GM12872 (cell line): ENCODE measurements at regions not wholly inside any gene's neighbourhood (a gene's known extent, or its start where the extent isn't known, plus 50 kb on each side); places are given as distances from the start of the nearest gene placed in this dataset.

Source experiments
- CTCF ChIP-seq: IDR thresholded peaks from 3 replicates; pipeline ENCODE4 v1.5.1; 2011; ENCODE audit warnings: low read depth, mild to moderate bottlenecking, low read length, moderate library complexity; ENCODE audit not compliant: insufficient read depth

- TF ChIP-seq CTCF, result peak; percentile 79
These were observed 68.5 kb downstream of the TMCO5A start for GRCh38 chr15:38002883-38003477.

GRCh38 chr15:38004218-38004861, 69.9 kb downstream of the TMCO5A start:
- TF ChIP-seq CTCF, result no peak

DNA sequence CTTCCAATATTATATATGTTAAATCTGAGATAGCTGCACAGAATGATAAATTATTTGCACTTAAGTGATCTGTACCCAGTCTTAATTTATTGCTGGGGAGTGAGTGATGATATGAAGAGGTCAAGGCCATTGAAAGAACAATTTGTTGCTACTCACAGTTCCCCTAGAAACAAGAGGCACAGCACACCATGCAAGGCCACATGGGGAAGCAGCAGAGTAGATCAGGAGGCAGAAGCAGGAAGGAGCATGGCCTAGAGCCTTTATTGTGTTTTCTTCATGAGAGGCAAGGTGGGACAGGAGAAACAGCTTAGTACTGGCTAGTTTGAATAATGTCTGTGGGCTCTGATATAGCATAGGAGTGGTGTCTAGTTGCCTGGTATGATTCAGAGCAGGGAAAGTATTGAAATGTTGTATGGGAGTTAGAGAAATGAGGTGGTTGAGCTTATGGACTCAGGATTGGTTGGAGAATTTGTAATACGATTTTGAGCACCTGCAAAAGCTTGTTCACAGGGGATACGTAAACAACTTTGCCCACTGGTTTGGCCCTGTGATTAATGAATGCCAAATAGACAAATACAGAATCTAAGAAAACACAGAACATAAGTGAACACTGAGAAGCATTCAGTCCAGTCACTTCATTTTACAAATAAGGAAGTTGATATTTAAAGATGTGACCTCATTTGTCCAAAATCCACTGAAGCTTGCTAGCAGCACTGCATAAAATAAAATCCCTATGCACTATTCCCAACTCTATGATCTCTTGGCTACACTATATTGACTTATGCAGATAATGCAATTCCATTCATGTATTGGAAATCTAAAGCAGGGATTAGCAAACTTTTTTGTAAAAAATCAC, 71.7 kb downstream of the TMCO5A start:
- TF ChIP-seq CTCF, result no peak

- no peak for TF ChIP-seq CTCF
These were observed 76.0 kb downstream of the TMCO5A start for GRCh38 chr15:38010395-38010794.

DNA sequence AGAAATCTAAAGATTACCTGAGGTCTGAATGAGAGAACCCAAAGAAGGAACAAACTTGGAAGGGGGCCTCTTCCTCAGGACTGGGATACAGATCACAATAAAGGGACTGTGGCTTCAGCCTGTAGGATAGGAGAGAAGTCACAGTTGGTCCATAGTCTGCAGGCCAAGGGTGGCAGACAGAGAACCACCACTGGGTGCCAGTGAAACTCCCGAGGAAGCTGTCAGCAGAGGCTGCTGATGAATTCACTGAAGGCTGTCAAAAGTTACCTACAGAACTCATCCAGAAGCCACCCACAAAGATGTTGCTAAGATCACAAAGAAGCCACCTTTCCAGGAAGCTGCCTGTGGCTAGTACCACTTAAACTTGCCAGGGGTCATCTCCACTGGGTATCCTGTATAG, 78.5 kb downstream of the TMCO5A start:
- no peak for TF ChIP-seq CTCF

DNA sequence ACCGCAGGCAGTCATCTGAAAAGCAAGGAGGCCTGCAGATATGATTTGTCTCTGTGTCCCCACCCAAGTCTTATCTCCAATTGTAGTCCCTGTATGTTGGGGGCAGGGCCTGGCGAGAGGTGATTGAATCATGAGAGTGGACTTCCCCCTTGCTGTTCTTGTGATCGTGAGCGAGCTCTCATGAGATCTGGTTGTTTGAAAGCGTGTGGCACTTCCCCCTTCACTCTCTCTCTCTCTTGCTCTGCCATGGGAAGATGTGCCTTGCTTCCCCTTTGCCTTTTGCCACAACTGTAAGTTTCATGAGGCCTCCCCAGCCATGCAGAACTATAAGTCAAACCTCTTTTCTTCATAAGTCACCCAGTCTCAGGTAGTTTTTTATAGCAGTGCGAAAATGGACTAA, 83.3 kb downstream of the TMCO5A start:
- no peak for TF ChIP-seq CTCF

DNA sequence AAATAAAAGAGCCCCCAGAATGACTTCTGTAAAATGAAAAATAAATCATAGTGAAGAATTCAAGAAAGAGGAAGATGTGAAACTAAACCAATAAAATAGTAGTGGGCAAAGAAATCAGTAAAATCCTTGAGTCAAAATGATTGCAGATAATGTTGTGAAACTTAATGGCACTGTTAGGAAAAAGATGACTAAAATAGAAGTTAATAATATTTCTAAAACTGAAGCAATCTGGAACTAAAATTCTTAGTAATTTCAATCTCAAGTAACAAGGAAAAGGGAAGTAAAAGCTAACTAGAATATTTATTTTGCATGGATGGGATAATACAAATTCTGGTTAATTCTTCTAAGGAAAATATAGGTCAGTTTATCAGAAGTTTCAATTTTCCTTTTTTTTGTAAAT, 84.6 kb downstream of the TMCO5A start:
- TF ChIP-seq CTCF, result no peak
